OCI-LY3 (cell line): ENCODE measurements at regions not wholly inside any gene's neighbourhood (a gene's known extent, or its start where the extent isn't known, plus 50 kb on each side); places are given as distances from the start of the nearest gene placed in this dataset.

Experiments used
- CTCF ChIP-seq: fragments of 200-600, 300-600 bp; sonication (generic); IDR thresholded peaks from 2 replicates; pipeline ENCODE4 v1.5.1; 2014; ENCODE audit warnings: antibody characterized with exemption, low read length, low read depth
- EZH2phosphoT487 ChIP-seq: fragments of 200-600 bp; shearing (Covaris generic); IDR thresholded peaks from 2 replicates; pipeline ENCODE4 v1.6.1; 2018; ENCODE audit warnings: antibody characterized with exemption, mixed run types, low read depth

- no peak for TF ChIP-seq CTCF
- no peak for TF ChIP-seq EZH2phosphoT487
Observed at GRCh38 chr20:55538261-55538908, 466.9 kb downstream of the CBLN4 start.
